Tongue (tissue), 1 donor: ENCODE measurements at regions not wholly inside any gene's neighbourhood (a gene's known extent, or its start where the extent isn't known, plus 50 kb on each side); places are given as distances from the start of the nearest gene placed in this dataset.
"Not testable (repeated sequence)": the region's sequence is repeated elsewhere in the genome, so short reads cannot be mapped to it uniquely, and the experiment has no call there.

Experiments used
- DNase-seq: peaks from one replicate; pipeline ENCODE4 v3.0.0-alpha.2; 2015

DNA sequence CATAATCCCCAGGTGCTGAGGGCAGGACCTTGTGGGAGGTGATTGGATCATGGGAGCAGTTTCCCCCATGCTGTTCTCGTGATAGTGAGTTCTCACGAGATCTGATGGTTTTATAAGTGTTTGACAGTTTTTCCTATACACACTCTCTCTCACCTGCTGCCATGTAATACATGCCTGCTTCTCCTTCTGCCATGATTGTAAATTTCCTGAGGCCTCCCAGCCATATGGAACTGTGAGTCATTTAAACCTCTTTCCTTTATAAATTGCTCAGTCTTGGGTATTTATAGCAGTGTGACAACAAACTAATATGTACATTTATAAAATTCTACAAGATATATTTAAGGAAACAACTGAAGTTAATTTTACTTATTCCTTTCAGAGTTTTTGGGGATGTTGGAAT, 170.8 kb upstream of the BET1 start:
- no peak for DNase-seq

DNA sequence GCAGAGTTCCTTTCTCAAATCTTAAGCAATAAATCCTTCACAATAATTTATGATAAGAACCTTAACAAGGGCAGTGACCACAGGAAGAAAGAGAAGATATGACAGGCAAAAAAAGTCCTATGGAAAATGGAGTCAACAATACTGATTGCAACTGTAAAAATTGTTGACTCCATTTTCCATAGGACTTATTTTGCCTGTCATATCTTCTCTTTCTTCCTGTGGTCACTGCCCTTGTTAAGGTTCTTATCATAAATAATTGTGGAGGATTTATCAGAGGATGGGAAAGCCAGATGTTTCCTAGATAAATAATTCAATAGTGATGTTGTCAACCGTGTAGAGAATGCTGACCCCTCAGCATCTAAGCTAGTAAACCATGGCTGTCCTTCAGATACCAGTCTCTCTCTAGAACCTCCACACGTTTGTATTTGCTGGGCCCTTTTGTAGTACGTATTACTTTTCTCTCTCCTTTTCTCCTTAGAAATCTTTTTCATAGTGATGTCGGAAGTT, 172.6 kb upstream of the BET1 start:
- no peak for DNase-seq

DNA sequence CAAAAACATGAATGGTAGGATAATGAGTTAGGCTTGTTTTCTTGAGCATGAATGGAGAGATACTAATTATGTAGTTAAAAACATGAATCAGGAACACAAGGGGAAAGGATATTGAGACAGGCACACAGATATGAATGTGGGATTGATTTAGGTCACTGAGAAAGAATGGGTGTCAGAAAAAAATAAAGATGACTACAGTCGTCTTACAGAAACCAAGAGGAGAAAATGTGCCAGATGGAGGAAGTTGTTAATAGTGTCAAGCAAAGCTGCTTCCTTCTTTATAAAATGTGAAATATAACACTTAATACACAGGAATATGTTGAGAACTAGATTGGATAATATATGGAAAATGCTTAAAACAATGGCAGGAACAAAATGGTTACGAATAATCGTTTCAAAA, 173.3 kb upstream of the BET1 start:
- DNase-seq, result no peak

DNA sequence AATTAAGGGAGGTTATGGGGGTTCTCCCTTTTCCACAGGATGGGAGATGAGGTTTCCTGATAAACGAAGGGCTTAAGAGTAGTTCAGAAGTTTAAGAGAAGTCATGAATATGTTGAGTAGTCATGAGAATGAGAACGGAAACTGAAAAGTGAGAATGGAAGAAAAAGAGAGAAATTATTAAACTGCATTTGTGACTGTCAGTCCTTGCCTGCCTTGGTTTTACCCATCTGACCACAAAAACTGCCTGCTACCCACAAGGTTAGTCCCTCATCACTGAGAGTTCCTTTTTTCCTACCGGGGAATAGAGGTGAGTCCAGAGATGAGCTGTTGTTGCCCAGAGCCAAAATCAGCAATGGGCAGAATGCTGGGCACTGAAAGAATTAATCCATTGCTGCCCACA, 174.1 kb upstream of the BET1 start:
- no peak for DNase-seq

DNA sequence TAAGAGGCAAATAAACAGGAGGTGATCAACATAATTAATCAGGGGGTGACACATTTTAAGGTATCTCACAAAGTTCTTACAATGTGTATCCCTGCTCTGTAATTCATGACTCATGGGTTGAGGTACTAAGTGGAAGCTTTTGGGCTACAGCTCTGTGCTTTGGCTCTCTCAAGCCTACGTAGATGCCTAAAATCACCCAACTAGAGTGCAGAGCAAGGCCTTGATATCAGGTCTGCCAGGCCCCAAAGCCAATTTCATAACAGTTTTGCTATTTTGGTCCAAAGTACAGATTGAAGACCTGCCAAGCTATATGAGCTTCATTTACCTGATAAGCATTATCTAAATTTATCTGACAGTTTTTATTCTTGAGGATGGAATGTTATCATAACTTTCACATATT, 175.3 kb upstream of the BET1 start:
- DNase-seq, result no peak

DNA sequence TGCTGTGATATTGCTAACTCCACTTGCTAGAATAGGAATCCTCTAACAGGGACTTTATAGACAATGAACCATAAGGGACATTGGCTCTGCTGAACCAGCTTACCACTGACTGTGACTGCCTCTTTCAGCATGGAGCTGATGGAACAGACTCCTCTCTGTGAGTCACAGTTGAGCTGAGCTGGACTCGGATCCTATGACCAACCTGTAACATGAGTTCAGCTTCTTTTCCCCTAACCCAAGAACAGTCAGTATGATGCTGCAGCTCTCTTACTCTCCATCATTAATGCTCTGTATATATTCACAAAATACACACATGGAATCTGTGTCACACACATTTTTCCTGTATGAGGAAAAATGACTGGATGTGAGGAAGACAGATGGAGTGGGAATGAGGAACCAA, 177.9 kb upstream of the BET1 start:
- DNase-seq, result no peak

DNA sequence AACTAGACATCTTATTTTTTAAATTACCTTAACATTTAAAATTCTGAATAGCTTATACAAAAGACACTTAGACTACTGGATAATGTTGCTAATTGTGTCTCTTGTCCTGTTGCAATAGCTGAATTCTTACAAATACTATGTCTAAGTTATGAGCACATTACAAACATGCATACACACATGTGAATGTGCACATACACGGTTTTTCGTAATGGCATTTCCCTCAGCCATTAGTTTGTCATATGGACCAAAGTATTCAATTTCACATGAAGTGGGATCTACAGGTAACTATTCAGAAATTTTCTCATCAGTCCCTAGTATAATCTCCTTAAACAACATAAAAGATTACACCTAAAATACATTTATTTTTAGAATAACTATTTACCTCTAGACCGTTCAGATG, 178.6 kb upstream of the BET1 start:
- no peak for DNase-seq

DNA sequence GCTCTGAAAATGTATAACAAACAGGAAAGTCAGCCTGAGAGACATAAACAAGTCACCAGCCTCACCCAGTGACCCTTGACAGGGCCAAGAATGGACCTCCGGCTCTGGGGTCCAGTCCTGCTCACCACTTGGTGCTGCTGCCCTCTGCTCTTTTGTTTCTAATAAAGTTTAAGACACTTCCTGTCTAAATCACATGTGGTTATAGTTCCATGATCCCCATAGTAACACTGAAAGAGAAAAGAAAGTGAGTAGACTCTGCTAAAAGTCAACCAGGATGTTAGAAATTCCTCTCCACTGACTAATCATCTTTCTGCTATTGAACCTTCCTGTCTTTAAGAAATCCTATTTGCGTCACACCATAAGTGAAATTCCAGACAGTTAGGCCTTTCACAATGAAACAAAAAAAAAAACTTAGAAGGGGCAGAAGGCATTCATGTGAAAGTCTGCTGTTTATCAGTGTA, 179.2 kb upstream of the BET1 start:
- DNase-seq, result peak; percentile 82

DNA sequence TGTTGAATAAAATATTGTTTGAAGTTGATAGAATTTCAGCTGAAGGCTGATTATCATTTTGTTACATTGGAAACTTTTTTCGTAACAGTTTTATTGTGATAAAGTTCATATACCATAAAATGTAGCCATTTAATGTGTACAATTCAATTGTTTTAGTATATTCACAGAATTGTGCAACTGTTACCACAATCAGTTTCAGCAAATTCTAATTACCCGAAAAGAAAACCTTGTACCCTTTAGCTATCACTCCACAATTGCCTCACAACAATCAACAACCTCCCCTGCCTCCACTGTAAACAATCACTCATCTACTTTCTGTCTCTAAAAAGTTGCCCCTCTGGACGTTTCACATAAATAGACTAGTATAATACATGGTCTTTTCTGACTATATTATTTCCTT, 179.7 kb upstream of the BET1 start:
- DNase-seq, result no peak

DNA sequence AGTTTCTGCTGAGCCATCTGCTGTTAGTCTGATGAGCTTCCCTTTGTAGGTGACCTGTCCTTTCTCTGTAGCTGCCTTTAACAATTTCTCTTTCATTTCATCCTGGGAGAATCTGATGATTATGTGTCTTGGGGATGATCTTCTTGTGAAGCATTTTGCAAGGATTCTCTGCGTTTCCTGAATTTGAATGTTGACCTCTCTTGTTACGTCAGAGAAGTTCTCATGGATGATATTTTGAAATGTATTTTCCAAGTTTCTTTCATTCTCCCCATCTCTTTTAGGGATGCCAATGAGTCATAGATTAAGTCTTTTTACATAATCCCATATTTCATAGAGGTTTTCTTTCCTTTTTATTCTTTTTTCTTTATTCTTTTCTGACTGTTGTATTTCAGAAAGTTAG, 184.2 kb upstream of the BET1 start:
- no peak for DNase-seq

DNA sequence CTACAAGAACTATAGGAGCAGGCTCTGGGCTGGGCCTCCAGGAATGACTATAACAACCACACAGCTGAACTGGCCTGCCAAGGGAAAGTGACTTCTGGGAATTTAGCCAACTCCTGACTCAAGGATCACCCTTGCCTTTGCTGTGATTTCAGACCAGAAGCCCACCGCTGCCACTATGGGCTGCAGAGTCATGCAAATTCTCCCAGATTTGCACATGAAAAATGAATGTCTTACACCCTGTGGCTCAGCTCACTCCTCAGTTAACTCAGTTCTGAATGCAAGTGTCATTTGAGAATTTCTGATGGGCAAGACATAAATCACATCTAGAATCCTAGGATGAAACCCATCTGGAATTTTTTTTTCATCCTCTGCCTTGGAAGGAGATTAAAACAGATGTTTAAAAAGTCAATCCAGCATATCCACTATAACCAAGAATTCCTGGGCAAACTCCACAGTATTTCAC, 186.5 kb upstream of the BET1 start:
- peak; percentile 73 for DNase-seq

DNA sequence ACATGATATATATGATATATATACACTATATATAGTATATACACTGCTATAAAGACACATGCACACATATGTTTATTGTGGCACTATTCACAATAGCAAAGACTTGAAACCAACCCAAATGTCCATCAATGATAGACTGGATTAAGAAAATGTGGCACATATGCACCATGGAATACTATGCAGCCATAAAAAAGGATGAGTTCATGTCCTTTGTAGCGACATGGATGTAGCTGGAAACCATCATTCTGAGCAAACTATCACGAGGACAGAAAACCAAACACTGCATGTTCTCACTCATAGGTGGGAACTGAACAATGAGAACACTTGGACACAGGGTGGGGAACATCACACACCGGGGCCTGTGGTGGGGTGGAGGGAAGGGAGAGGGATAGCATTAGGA, 190.3 kb upstream of the BET1 start:
- DNase-seq, result not testable (repeated sequence)

DNA sequence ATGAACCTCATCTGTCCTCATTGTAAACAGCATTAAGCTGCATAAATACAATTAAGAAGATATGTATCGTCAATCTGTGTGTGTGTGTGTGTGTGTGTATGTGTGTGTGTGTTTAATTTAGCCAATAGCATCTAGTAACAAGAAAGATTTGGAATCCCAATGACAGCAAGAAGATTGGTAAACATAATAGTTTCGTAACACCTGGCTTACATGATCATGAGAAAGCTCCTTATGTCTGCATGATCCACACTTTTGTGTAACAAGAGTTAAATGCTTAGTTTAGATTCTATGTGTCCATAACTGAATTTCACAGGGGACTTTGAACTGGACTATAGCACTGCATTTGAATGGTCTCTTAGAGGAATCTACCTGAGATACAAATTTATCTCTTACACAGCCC, 191.0 kb upstream of the BET1 start:
- no peak for DNase-seq

DNA sequence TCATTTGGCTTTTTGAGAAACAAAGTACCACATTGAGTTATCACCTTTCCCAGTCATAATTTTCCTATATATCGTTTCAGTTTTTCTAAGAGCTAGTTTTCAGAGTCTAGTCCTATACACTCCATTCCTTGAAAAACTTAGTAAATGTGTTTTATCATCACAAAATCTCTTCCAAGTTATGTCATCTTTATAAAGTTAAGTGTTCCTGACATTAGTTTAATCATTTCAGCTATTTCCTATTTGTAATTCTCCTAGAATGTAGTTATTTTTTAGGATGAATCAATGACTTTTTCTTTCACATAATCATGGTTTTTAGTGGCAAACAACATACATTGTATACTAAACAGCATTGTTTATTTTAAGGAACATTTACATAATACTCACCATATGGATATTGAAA, 191.7 kb upstream of the BET1 start:
- DNase-seq, result no peak

DNA sequence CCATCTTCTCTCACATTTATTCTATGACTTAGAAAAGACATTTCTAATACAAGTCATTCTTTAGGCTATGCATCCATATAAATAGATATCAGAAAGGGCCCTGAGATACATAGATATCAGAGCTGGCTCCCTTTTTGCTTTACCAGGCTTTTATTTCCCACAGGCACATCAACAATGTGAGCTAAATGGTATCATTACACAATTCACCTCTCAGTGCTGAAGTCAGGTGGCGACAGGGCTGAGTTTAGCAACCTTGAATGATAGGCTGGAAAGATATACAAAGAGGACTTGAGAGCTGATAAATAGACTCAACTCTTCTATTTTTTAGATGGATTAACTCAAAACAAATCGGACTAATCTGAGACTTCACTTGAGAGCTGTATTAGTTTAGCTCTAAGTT, 189.2 kb upstream of the COL1A2 start:
- DNase-seq, result no peak

DNA sequence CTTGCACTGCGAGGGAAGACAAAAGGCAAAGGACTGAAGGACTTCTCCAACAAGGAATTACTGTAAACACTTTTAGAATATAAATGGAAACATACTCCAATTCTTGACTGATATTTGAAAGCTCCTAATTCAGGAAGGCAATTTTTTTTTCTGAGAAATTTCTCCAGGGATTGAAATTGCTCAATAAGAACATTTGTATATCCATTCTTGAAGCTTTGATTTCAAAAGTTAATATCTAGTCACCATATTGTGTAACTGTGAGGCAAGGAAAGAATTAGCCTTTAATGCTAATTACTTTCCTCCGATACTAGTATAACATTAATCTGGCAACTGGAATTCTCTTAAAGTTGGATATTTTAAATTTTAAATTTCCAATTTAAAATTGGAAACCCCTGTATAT, 188.4 kb upstream of the COL1A2 start:
- no peak for DNase-seq

DNA sequence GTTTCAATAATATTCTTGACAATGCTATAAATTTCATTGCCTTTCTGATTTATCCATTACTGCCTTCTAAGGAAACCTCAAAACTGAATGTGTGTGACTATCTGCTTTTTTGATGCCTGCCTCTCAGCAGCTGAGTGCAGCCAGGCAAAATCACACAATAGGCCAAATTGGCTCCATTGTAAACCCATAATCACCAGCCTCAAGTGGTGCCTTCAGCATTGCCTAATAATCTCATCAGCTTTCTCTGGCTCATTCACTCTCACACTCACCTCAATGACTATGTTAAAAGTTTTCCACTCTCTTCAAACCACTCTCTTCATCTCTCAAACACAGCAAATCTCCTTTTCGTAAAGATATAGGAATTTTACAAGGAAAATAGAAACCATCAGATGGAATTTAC, 182.5 kb upstream of the COL1A2 start:
- DNase-seq, result no peak

DNA sequence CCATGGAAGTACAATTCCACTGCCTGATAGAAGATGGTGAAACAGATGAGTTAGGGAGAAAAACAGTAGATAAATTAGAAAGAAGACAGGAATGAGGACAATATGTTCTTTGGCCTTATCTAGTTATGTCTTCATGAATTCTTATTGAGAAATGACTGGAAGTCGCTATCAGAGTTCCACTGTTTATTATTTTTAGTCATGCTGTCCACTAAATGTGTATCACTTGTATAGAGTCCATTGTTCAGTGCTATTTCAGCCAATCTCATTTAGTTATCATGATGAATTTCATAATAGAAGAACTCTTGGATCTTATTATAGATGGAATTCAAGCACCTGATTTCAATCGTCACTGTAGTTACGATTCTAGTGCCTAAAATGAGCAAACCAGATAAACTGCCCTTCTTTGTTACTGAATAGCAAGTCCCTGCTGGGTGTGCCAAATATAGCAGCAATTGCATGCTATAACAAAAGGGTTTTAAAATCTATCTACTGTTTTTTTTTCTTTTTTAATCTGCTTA, 177.7 kb upstream of the COL1A2 start:
- DNase-seq, result no peak

DNA sequence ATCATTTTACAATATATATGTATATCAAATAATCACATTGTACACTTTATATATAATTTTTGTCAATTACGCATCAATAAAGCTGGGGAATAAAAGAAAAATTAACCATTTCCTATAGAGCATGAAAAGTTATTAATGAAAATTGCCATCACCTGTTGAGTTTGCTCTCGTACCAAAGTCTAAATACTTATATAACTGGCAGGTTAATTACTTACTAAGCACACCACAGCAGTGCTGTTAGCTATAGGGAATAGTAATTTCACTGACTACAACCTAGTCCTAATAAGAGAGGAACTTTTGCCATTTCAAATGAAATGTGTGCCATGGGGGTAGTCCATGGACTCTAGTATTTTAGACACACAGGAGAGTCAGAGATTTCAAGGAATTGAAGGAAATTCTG, 176.9 kb upstream of the COL1A2 start:
- no peak for DNase-seq

DNA sequence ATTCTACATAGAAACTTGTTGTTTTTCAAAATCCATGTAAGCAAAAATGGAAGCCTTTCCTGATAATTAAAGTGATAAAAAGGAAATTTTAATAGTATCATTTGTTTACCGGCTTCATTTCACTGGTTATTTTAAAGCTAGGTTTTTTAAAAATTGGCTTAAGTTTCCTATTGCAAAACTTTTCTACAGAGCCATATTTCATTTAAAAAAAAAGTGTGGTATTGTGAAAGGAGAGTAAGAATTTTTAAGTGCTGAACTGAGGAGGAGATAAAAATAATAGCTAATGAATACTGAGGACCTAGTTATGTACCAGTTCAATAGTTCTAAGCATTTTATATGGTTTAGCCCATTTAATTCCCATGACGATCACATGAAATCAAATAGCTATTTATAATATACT, 172.2 kb upstream of the COL1A2 start:
- no peak for DNase-seq

DNA sequence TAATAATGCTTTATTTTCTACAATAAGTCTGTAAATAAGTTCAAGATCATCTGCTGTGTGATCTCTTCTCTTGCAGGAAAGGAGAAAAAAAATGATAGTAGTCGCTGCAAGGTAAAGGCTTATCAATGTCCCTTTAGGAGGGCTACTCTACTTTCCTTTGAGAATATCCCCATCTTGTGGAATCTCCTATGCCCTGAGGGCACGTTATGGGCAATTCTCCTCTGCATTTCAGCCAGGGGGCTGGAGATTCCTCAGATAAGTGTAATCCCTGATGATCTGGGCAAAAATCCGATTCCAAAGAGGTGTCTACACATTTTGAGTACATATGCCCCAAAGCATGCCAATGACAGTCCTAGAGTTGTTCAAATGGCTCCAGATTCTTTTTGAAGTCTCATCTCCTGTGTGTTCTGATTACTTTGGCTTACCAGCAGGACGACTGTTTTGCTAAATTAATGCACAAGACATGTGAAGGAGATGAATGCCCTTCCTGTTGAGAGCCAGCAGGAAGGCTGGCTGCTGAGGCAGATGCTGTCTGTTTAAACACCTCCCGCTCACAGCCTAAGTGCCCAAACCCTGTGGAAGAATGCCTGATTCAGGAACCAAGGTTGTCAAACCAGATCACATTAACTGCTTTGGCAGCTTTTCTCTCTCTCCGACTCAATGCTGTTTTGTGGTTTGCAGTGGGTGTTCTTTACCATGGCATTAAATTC, 171.2 kb upstream of the COL1A2 start:
- DNase-seq, result peak; percentile 19

DNA sequence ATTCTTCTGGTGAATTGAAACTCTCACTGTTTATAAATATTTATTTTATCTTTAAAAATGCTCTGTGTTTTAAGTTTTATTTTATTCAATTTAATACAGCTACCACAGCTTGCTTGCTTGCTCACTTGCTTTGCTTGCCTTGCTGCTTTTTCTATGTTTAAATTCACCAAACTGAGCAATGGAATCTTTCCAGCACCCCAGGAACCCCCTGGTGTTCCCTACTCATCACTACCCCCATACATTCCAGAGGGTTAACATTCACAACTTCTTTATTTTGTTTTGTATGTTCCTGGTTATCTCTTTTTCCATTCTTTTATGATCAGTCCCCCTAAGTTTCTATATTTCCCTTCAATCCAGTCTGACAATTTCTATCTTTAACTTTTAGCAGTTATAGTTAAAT, 166.5 kb upstream of the COL1A2 start:
- no peak for DNase-seq

DNA sequence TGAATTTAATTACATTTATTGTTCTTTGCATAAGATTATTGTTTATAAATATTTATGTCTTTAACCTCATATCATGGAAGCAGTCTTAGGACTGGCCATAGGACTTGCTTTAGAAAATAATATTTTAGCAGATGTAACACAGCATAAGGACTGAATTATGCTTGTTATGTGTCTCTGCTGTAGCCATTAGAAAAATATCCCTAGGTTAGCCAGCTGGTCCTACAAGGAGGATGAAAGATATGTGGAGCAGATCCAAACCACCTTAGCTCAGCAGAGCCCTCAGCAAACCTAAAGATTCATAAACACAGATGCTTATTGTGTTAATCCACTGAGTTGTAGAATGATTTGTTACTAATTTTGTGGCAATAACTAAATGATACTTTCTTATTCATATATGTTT, 166.0 kb upstream of the COL1A2 start:
- no peak for DNase-seq

DNA sequence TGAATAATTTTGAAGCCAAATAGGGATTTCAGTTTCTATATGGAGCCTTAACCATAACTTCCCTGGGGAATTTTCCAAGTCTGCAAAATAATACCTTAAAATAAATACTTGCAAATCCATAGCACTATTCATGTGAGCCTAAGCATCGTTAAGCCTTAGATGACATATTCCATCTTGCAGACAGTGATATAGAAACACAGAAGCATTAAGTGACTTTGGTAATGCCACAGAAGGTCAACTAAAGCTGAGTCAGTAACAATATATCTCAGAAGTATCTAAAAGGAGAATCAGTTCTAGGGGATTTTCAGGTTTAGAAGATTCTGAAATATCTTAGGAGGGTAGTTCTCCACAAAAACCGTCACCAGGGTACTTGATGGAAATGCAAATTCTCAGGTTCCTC, 163.4 kb upstream of the COL1A2 start:
- DNase-seq, result no peak
